PFSK-1 (cell line): ENCODE measurements at regions not wholly inside any gene's neighbourhood (a gene's known extent, or its start where the extent isn't known, plus 50 kb on each side); places are given as distances from the start of the nearest gene placed in this dataset.

ENCODE experiments used
- FOXP2 ChIP-seq: optimal IDR thresholded peaks from 2 replicates; pipeline ENCODE3; 2011; ENCODE audit warnings: borderline replicate concordance, control low read depth, inconsistent platforms; ENCODE audit not compliant: insufficient read depth; ENCODE audit errors: extremely low read length, extremely low read depth
- POLR2AphosphoS5 ChIP-seq: IDR thresholded peaks from 2 replicates; pipeline ENCODE4 v1.6.1; 2012; ENCODE audit warnings: low read depth, mild to moderate bottlenecking, control low read depth, low read length, moderate library complexity
- SIN3A ChIP-seq: IDR thresholded peaks from 2 replicates; pipeline ENCODE4 v1.6.1; 2012; ENCODE audit warnings: mild to moderate bottlenecking, low read length, moderate library complexity, borderline replicate concordance; ENCODE audit not compliant: insufficient read depth
- TAF1 ChIP-seq: IDR thresholded peaks from 2 replicates; pipeline ENCODE4 v1.6.1; 2012; ENCODE audit warnings: low read length, control low read depth, borderline replicate concordance; ENCODE audit not compliant: insufficient read depth
- TF ChIP-seq, protein P1 (sequence below), 2 experiments: IDR thresholded peaks; 2 replicates each; pipeline versions ENCODE4 v1.6.1 to v1.8.0; 2011 to 2012; ENCODE audit warnings: low read depth in 2 of 2, low read length in 2 of 2, control low read depth in 1 of 2, inconsistent platforms in 1 of 2, mild to moderate bottlenecking in 1 of 2, moderate library complexity in 1 of 2; ENCODE audit not compliant: insufficient read depth in 1 of 2

DNA sequence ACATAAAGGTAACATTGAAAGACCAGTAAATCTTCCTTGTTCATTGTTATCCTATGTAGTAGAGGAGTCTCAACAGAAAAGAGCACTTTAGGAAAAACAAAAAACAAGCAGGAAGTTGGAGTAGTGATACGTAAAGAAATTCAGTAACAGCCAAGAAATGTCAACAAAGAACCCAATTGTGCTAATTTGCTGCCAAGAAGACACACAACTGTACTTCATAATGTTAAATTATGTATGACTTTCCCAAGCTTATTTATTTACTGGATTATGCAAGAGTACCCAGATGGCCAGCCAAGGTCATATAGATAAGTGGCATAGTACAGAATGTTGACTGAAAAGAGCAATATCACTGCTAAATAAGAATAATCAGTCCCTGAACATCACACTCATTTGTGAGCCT lies 264.7 kb upstream of the CCDC179 start:
- TF ChIP-seq, protein P1, sequence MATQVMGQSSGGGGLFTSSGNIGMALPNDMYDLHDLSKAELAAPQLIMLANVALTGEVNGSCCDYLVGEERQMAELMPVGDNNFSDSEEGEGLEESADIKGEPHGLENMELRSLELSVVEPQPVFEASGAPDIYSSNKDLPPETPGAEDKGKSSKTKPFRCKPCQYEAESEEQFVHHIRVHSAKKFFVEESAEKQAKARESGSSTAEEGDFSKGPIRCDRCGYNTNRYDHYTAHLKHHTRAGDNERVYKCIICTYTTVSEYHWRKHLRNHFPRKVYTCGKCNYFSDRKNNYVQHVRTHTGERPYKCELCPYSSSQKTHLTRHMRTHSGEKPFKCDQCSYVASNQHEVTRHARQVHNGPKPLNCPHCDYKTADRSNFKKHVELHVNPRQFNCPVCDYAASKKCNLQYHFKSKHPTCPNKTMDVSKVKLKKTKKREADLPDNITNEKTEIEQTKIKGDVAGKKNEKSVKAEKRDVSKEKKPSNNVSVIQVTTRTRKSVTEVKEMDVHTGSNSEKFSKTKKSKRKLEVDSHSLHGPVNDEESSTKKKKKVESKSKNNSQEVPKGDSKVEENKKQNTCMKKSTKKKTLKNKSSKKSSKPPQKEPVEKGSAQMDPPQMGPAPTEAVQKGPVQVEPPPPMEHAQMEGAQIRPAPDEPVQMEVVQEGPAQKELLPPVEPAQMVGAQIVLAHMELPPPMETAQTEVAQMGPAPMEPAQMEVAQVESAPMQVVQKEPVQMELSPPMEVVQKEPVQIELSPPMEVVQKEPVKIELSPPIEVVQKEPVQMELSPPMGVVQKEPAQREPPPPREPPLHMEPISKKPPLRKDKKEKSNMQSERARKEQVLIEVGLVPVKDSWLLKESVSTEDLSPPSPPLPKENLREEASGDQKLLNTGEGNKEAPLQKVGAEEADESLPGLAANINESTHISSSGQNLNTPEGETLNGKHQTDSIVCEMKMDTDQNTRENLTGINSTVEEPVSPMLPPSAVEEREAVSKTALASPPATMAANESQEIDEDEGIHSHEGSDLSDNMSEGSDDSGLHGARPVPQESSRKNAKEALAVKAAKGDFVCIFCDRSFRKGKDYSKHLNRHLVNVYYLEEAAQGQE (IDR thresholded peaks at IDR 0.05; ENCODE audit: insufficient read depth in 1 of 2, low read depth in 2 of 2, low read length in 2 of 2), result no peak
- TF ChIP-seq POLR2AphosphoS5, result no peak
- no peak for TF ChIP-seq SIN3A
- TF ChIP-seq TAF1, result no peak
- no peak for TF ChIP-seq FOXP2

DNA sequence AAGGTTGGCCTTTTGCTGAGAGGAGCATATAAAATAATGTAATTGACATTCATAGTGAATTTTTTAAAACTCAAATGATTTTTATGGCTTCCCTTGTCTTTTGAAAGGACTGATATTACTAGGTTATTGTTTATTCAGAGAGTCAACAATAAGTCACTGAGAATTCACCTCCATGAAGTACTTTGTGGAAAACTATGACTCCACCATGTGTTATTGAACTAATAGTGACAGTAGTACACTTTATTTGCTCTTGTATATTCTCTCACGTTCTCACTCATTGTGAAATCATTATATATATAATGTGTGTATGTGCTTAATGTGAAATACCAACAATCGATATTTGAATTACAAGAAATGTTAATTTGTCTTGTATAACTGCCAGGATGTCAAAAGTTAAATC lies 267.4 kb upstream of the CCDC179 start:
- no peak for TF ChIP-seq FOXP2
- no peak for TF ChIP-seq POLR2AphosphoS5
- no peak for TF ChIP-seq TAF1
- TF ChIP-seq, protein P1 (IDR thresholded peaks at IDR 0.05; ENCODE audit: insufficient read depth in 1 of 2, low read depth in 2 of 2, low read length in 2 of 2), result no peak
- no peak for TF ChIP-seq SIN3A

DNA sequence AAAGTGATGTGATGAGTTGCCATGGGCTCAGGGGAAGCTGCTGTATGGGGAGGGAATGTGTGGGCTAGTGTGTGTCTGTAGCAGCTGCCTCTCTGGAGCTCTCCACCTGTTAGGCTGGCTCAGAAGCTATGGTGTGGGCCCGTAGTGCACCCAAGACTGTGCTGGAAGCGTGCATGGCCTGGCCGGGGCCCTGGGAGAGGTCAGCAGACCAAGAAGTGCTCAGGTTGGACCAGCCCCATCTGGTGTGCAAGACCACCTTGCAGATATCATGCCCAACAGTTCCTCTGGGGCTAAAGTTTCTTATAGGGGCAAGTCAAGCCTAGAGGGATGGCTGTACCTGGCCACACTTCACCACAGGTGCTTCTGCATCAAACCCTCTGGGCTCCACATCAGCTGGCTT lies 274.4 kb upstream of the CCDC179 start:
- no peak for TF ChIP-seq FOXP2
- no peak for TF ChIP-seq SIN3A
- TF ChIP-seq TAF1, result no peak
- TF ChIP-seq, protein P1 (IDR thresholded peaks at IDR 0.05; ENCODE audit: insufficient read depth in 1 of 2, low read depth in 2 of 2, low read length in 2 of 2), result no peak
- TF ChIP-seq POLR2AphosphoS5, result no peak

DNA sequence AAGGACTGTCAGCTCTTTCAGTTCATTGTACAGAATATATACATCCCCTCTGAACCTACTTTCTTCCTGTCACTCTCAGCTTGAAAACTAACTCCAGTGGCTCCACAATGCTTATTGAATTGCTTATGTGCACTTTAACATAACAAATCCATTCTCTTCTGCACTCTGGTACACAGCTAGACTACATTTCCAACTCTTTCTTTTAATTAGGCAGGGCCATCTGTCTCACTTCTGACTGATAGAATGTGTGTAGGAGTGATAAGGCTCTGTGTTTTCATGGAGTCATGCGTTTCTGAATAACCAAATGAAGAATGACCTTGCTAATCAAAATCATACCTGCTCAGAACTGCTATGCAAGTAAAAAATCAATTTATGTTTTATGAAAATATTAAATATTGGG lies 278.5 kb upstream of the CCDC179 start:
- TF ChIP-seq FOXP2 (no peak), TAF1 (no peak), POLR2AphosphoS5 (no peak), SIN3A (no peak)
- TF ChIP-seq, protein P1 (IDR thresholded peaks at IDR 0.05; ENCODE audit: insufficient read depth in 1 of 2, low read depth in 2 of 2, low read length in 2 of 2), result no peak

DNA sequence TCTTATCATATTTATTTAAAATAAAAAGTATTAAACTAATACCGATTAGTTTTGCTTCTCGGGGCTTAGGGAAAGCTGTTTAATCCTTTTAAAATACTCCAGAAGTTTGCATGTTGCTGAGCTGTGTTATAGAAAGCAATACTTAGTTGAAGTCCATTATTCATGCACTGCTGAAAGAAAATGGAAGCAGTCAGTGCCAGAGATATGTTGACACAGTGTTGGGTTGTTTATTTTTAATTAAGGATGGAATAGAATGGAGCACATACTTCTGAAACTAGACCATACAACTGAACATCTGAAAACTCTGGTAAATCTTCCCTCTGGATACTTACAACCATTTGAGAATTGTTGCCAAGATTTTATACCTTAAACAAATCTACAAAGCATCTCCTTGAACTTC lies 282.7 kb upstream of the CCDC179 start:
- TF ChIP-seq POLR2AphosphoS5, result no peak
- TF ChIP-seq SIN3A, result no peak
- TF ChIP-seq, protein P1 (IDR thresholded peaks at IDR 0.05; ENCODE audit: insufficient read depth in 1 of 2, low read depth in 2 of 2, low read length in 2 of 2), result no peak
- no peak for TF ChIP-seq TAF1
- TF ChIP-seq FOXP2, result no peak
